Uterus (tissue), 3 donors: ENCODE measurements at regions not wholly inside any gene's neighbourhood (a gene's known extent, or its start where the extent isn't known, plus 50 kb on each side); places are given as distances from the start of the nearest gene placed in this dataset.
"Not testable (repeated sequence)": the region's sequence is repeated elsewhere in the genome, so short reads cannot be mapped to it uniquely, and the experiment has no call there.

Source experiments
- DNase-seq, 2 donors: peaks; one replicate each; pipeline ENCODE4 v3.0.0-alpha.2; 2019 to 2020
- H3K27ac ChIP-seq, 2 donors: fragments of 200-600 bp; sonication (generic); 1 replicate in 1 of 2; 2 replicates in 1 of 2; pipeline ENCODE4 v1.5.1; 2016 to 2018
- H3K27me3 ChIP-seq, 2 donors: fragments of 200-600 bp; sonication (generic); one replicate each; pipeline ENCODE4 v1.5.1; 2018 to 2019; ENCODE audit warnings: control low read depth in 1 of 2
- H3K36me3 ChIP-seq, 2 donors: fragments of 200-600 bp; sonication (generic); one replicate each; pipeline ENCODE4 v1.5.1; 2019; ENCODE audit warnings: control low read depth in 1 of 2
- H3K4me1 ChIP-seq, 2 donors: fragments of 200-600 bp; sonication (generic); one replicate each; pipeline ENCODE4 v1.5.1; 2018 to 2019; ENCODE audit warnings: control low read depth in 1 of 2
- H3K4me3 ChIP-seq, 2 donors: fragments of 200-600 bp; sonication (generic); 1 replicate in 1 of 2; 2 replicates in 1 of 2; pipeline ENCODE4 v1.5.1; 2018 to 2019; ENCODE audit warnings: mild to moderate bottlenecking in 1 of 2
- H3K9me3 ChIP-seq, 2 donors: fragments of 200-600 bp; sonication (generic); one replicate each; pipeline ENCODE4 v1.5.1; 2019; ENCODE audit warnings: control low read depth in 1 of 2
- CTCF ChIP-seq, 4 experiments: fragments of 200-600 bp in 2 of 4; fragments of 450-650 bp in 2 of 4; sonication (generic) in 2 of 4; IDR thresholded peaks; one replicate each; pipeline ENCODE4 v1.5.1; 2016 to 2019; ENCODE audit warnings: antibody characterized with exemption in 4 of 4, mild to moderate bottlenecking in 2 of 4, moderate library complexity in 1 of 4
- POLR2A ChIP-seq, 2 donors: fragments of 450-650 bp; IDR thresholded peaks; one replicate each; pipeline ENCODE4 v1.6.1; 2016; ENCODE audit warnings: antibody characterized with exemption in 2 of 2, mild to moderate bottlenecking in 1 of 2, moderate library complexity in 1 of 2
- intact Hi-C: fragments of 100-400 bp; cut with DNase I; formaldehyde crosslinking; loops from one replicate; pipeline ENCODE4 v1.15.1; 2023; ENCODE audit warnings: low total_unique reads
- donor health status: DM: yes; HTN: yes; CAD: no.

- no peak overlapping the region for H3K27ac ChIP-seq
- H3K9me3 ChIP-seq, result no peaks in the 10 kb centered on the region
- DNase-seq, result no peak
- intact Hi-C loops, result no loop called here
- no peak overlapping the region for H3K4me3 ChIP-seq
- H3K4me1 ChIP-seq, result no peaks in the 10 kb centered on the region
- TF ChIP-seq CTCF (IDR thresholded peaks at IDR 0.05), result no peak
- no peak for TF ChIP-seq POLR2A (IDR thresholded peaks at IDR 0.05)
- no peaks in the 10 kb centered on the region for H3K27me3 ChIP-seq
- no peaks in the 10 kb centered on the region for H3K36me3 ChIP-seq
Measured at GRCh38 chr2:12486205-12487118, 230.3 kb upstream of the TRIB2 start.

DNA sequence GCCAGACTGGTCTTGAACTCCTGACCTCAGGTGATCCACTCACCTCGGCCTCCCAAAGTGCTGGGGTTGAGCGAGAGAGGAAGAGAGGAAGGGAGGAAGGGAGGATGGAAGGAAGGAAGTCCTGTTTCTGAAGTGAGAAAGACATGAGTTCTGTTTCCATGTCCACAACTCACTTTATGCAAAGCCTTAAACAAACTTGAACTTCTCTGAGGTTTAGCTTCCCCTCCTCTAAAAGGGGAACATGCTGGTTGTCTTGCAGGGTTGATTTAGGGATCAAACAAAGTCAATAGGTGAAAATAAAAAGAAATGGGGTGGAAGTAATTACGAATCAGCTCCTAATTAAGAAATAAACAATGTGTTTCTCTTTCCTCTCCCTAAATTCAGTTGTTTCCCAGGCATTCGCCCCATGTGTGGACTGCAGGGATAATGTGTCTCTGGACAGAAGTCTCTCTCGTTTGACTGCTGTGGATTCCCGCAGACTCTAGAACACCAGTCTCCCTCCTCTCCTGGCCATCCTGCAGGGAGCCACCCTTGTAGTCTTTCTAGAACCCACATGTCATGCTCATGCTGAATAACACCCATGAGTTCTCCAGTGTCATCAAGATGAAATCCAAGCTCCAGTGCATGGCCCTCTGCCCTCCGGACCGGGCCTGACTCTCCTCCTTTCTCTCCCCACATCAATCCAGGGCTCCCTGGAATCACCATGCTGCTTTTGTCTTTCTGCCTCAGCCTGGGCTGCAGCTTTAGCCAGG, 229.3 kb upstream of the TRIB2 start:
- intact Hi-C loops, result no loop called here

GRCh38 chr2:12488352-12489318, 228.1 kb upstream of the TRIB2 start:
- H3K27ac ChIP-seq, result no peak overlapping the region
- no peaks in the 10 kb centered on the region for H3K9me3 ChIP-seq
- no peaks in the 10 kb centered on the region for H3K36me3 ChIP-seq
- H3K27me3 ChIP-seq, result no peaks in the 10 kb centered on the region
- intact Hi-C loops, result no loop called here
- TF ChIP-seq POLR2A (IDR thresholded peaks at IDR 0.05) (no peak), CTCF (IDR thresholded peaks at IDR 0.05) (no peak)
- H3K4me3 ChIP-seq, result no peak overlapping the region
- DNase-seq, result no peak
- H3K4me1 ChIP-seq, result no peaks in the 10 kb centered on the region

More for the DNA sequence above, 229.3 kb upstream of the TRIB2 start:
- H3K36me3 ChIP-seq, result no peaks in the 10 kb centered on the region
- no peaks in the 10 kb centered on the region for H3K9me3 ChIP-seq
- no peak overlapping the region for H3K27ac ChIP-seq
- TF ChIP-seq CTCF (IDR thresholded peaks at IDR 0.05) (no peak), POLR2A (IDR thresholded peaks at IDR 0.05) (no peak)
- H3K4me3 ChIP-seq, result no peak overlapping the region
- no peaks in the 10 kb centered on the region for H3K27me3 ChIP-seq
- DNase-seq, result no peak
- H3K4me1 ChIP-seq, result no peaks in the 10 kb centered on the region

GRCh38 chr2:12490641-12491040, 226.1 kb upstream of the TRIB2 start:
- Histone ChIP-seq H3K9me3 (no peaks in the 10 kb centered on the region), H3K4me3 (no peak overlapping the region), H3K27me3 (no peaks in the 10 kb centered on the region), H3K36me3 (no peaks in the 10 kb centered on the region), H3K4me1 (no peaks in the 10 kb centered on the region), H3K27ac (no peak overlapping the region)
- DNase-seq, result no peak
- intact Hi-C loops, result no loop called here
- no peak for TF ChIP-seq POLR2A (IDR thresholded peaks at IDR 0.05)
- no peak for TF ChIP-seq CTCF (IDR thresholded peaks at IDR 0.05)

- H3K9me3 ChIP-seq, H3K27ac ChIP-seq, DNase-seq, H3K27me3 ChIP-seq, H3K36me3 ChIP-seq, intact Hi-C loops, H3K4me3 ChIP-seq, H3K4me1 ChIP-seq: not testable (repeated sequence)
Measured at GRCh38 chr2:12492360-12492759, 224.4 kb upstream of the TRIB2 start.
